K562 (cell line): ENCODE measurements at regions not wholly inside any gene's neighbourhood (a gene's known extent, or its start where the extent isn't known, plus 50 kb on each side); places are given as distances from the start of the nearest gene placed in this dataset.

ENCODE experiments used
- ATAC-seq: fragments of 200-7000 bp; cut with Tn5 transposase; 3 replicates; pipeline ENCODE4 v1.9.1; 2020; ENCODE audit warnings: moderate library complexity
- BruUV-seq: library from RNA; stranded (reverse); fragments of 400-500 nt; replicated peaks from 2 replicates; lab custom pipeline; 2021; lab: Mats Ljungman, UMichigan
- CTCF ChIA-PET: fragments of 300-600 bp; formaldehyde crosslinking; extraction: SDS; loops from one replicate; lab custom pipeline; 2021; ENCODE audit warnings: low intra/inter-chr PET ratio; lab: Yijun Ruan, JAX
- POLR2A ChIA-PET: fragments of 300-600, 350-650 bp; sonication (Branson Sonifier 250); formaldehyde crosslinking; extraction: SDS; loops from one replicate; lab custom pipeline; 2021; ENCODE audit warnings: antibody characterized with exemption, inconsistent platforms; lab: Yijun Ruan, JAX
- DNase-seq, 4 experiments: peaks; one replicate each; pipeline versions ENCODE4 v3.0.0 to v3.0.0-alpha.2; 2011 to 2018; ENCODE audit warnings: low spot score in 3 of 4, mixed read lengths in 3 of 4; ENCODE audit errors: extremely low read depth in 1 of 4
- FAIRE-seq: peaks from 2 replicates; lab custom pipeline; 2011; peaks lifted over from hg19 to GRCh38; lab: Jason Lieb, UNC
- H2AFZ ChIP-seq: 2 replicates; pipeline ENCODE4 v1.6.0; 2011; ENCODE audit warnings: low read depth, low read length, control low read depth, inconsistent platforms
- H3K27ac ChIP-seq: fragments of 200-600 bp; 3 replicates; pipeline ENCODE4 v1.8.0; 2011; ENCODE audit warnings: low read depth, mild to moderate bottlenecking, control low read depth, inconsistent platforms, low read length, moderate library complexity, mixed read lengths; ENCODE audit errors: extremely low read depth
- H3K27me3 ChIP-seq, 2 experiments: fragments of 300-600 bp in 1 of 2; 2 replicates in 1 of 2; 3 replicates in 1 of 2; pipeline versions ENCODE4 v1.6.0 to v1.8.0; 2011; ENCODE audit warnings: inconsistent platforms in 2 of 2, low read length in 2 of 2, mild to moderate bottlenecking in 1 of 2, mixed read lengths in 1 of 2, moderate library complexity in 1 of 2; ENCODE audit not compliant: control insufficient read depth in 2 of 2, insufficient read depth in 2 of 2
- H3K36me3 ChIP-seq: fragments of 300-600 bp; 3 replicates; pipeline ENCODE4 v1.8.0; 2011; ENCODE audit warnings: mild to moderate bottlenecking, low read length, inconsistent platforms; ENCODE audit not compliant: control insufficient read depth, insufficient read depth
- H3K4me1 ChIP-seq, 2 experiments: fragments of 200-600 bp in 1 of 2; replicated peaks in 1 of 2; 2 replicates in 1 of 2; 3 replicates in 1 of 2; pipeline versions ENCODE4 v1.5.1 to v1.8.0; 2011; ENCODE audit warnings: inconsistent platforms in 2 of 2, low read length in 2 of 2, mild to moderate bottlenecking in 1 of 2, mixed read lengths in 1 of 2, moderate library complexity in 1 of 2; ENCODE audit not compliant: control insufficient read depth in 2 of 2, insufficient read depth in 2 of 2
- H3K4me2 ChIP-seq: 2 replicates; pipeline ENCODE4 v1.6.1; 2011; ENCODE audit warnings: low read length, control low read depth, inconsistent platforms, mixed read lengths; ENCODE audit not compliant: insufficient read depth
- H3K4me3 ChIP-seq: fragments of 200-600 bp; sonication (generic), shearing (Covaris generic); 2 replicates; pipeline ENCODE4 v1.5.1; 2016; ENCODE audit warnings: control low read depth, inconsistent platforms
- H3K79me2 ChIP-seq: fragments of 200-600 bp; 3 replicates; pipeline ENCODE4 v1.8.0; 2011; ENCODE audit warnings: low read length, inconsistent platforms; ENCODE audit not compliant: control insufficient read depth, insufficient read depth
- H3K9ac ChIP-seq, 2 experiments: 2 replicates each; pipeline versions ENCODE4 v1.6.0 to v1.6.1; 2011; ENCODE audit warnings: low read depth in 2 of 2, low read length in 2 of 2, control low read depth in 1 of 2, inconsistent platforms in 1 of 2, mild to moderate bottlenecking in 1 of 2, mixed read lengths in 1 of 2; ENCODE audit not compliant: insufficient read depth in 1 of 2
- H3K9me1 ChIP-seq: one replicate; pipeline ENCODE4 v1.6.0; 2011; ENCODE audit warnings: inconsistent platforms, mild to moderate bottlenecking, low read length, moderate library complexity; ENCODE audit not compliant: control insufficient read depth, insufficient read depth
- H3K9me3 ChIP-seq: replicated peaks from 2 replicates; pipeline ENCODE4 v1.5.1; 2011; ENCODE audit warnings: low read depth, low read length, inconsistent platforms; ENCODE audit not compliant: control insufficient read depth, insufficient read depth
- H4K20me1 ChIP-seq: replicated peaks from 2 replicates; pipeline ENCODE4 v1.6.1; 2011; ENCODE audit warnings: low read length, inconsistent platforms, mixed read lengths; ENCODE audit not compliant: control insufficient read depth, insufficient read depth
- BMI1 ChIP-seq: fragments of 150-350 bp; IDR thresholded peaks from 2 replicates; pipeline ENCODE4 v1.6.1; 2014; ENCODE audit warnings: low read length
- CBFA2T3 ChIP-seq: fragments of 450-650 bp; IDR thresholded peaks from 2 replicates; pipeline ENCODE4 v1.6.1; 2017
- CEBPB ChIP-seq: fragments of 450-650 bp; IDR thresholded peaks from 2 replicates; pipeline ENCODE4 v1.6.1; 2016; ENCODE audit warnings: missing genetic modification characterization, missing compliant biosample characterization
- CEBPG ChIP-seq, 3 experiments: fragments of 200-800 bp in 1 of 3; sonication (Bioruptor generic) in 1 of 3; sonication (generic) in 1 of 3; formaldehyde crosslinking in 1 of 3; IDR thresholded peaks in 2 of 3; conservative IDR thresholded peaks in 1 of 3; 2 replicates each; pipeline versions ENCODE4 v1.6.1 to v1.8.0; 2016 to 2022; ENCODE audit warnings: missing compliant biosample characterization in 2 of 3, missing genetic modification characterization in 2 of 3, mild to moderate bottlenecking in 1 of 3, missing genetic modification reagents in 1 of 3
- EP400 ChIP-seq: fragments of 450-650 bp; IDR thresholded peaks from 2 replicates; pipeline ENCODE4 v1.6.1; 2017; ENCODE audit warnings: antibody characterized with exemption, mild to moderate bottlenecking, moderate library complexity
- FOXA3 ChIP-seq, 2 experiments: fragments of 450-650 bp in 1 of 2; sonication (generic) in 1 of 2; formaldehyde crosslinking; IDR thresholded peaks in 1 of 2; conservative IDR thresholded peaks in 1 of 2; 2 replicates each; pipeline versions ENCODE4 v1.4.0 to v1.8.0; 2020 to 2022; ENCODE audit warnings: mild to moderate bottlenecking in 2 of 2, missing genetic modification reagents in 1 of 2
- HLTF ChIP-seq: fragments of 450-650 bp; IDR thresholded peaks from 2 replicates; pipeline ENCODE4 v1.6.1; 2016
- MEF2D ChIP-seq: conservative IDR thresholded peaks from 2 replicates; pipeline ENCODE4 v1.6.1; 2016; ENCODE audit warnings: low read depth, missing genetic modification characterization, missing compliant biosample characterization
- NR3C1 ChIP-seq: sonication (generic); formaldehyde crosslinking; IDR thresholded peaks from 2 replicates; pipeline ENCODE4 v1.8.1; 2022; ENCODE audit warnings: missing genetic modification reagents
- PHB ChIP-seq: fragments of 250-450 bp; sonication (Bioruptor Pico); IDR thresholded peaks from 2 replicates; pipeline ENCODE4 v1.5.0; 2021
- TAF7 ChIP-seq: fragments of 450-650 bp; IDR thresholded peaks from 2 replicates; pipeline ENCODE4 v1.6.1; 2016; ENCODE audit warnings: missing genetic modification characterization, missing compliant biosample characterization
- TRIM24 ChIP-seq, 2 experiments: fragments of 450-650 bp; IDR thresholded peaks; 2 replicates each; pipeline ENCODE4 v1.6.1; 2016
- ZNF354B ChIP-seq: fragments of 250-450 bp; sonication (Bioruptor Pico); IDR thresholded peaks from 2 replicates; pipeline ENCODE4 v1.4.0; 2020
- ZNF398 ChIP-seq: fragments of 250-450 bp; sonication (Bioruptor Pico); IDR thresholded peaks from 2 replicates; pipeline ENCODE4 v1.8.0; 2021; ENCODE audit warnings: moderate library complexity, mild to moderate bottlenecking, inconsistent platforms
- ZNF561 ChIP-seq: fragments of 450-650 bp; formaldehyde crosslinking; conservative IDR thresholded peaks from 2 replicates; pipeline ENCODE4 v1.4.0; 2020; ENCODE audit warnings: mild to moderate bottlenecking, moderate library complexity
- WGBS: fragments of 100-300 bp; shearing (Covaris generic); methylation state at CpG from one replicate; pipeline ENCODE4 v1.1.6; 2016; ENCODE audit warnings: low coverage, mixed read lengths; ENCODE audit not compliant: insufficient coverage; ENCODE audit errors: missing lambda C conversion rate; 5-methylcytosine and 5-hydroxymethylcytosine counted together
- in situ Hi-C: fragments of 300-500 bp; cut with MboI; formaldehyde crosslinking; loops from 4 replicates; pipeline ENCODE4 v1.15.0; 2018; ENCODE audit warnings: inconsistent platforms, mixed read lengths
- intact Hi-C: fragments of 100-400 bp; cut with micrococcal nuclease; formaldehyde crosslinking; loops from 2 replicates; pipeline ENCODE4 v1.14.2; 2022

- Histone ChIP-seq H3K4me2 (no peak overlapping the region), H3K79me2 (no peaks in the 10 kb centered on the region), H3K4me1 (no peaks in the 10 kb centered on the region), H3K9me1 (no peaks in the 10 kb centered on the region), H3K9me3 (no peaks in the 10 kb centered on the region), H3K9ac (no peak overlapping the region), H3K27ac (no peak overlapping the region), H3K4me3 (no peak overlapping the region), H2AFZ (no peak overlapping the region), H3K27me3 (no peaks in the 10 kb centered on the region; a peak in 1 of 5 replicates), H4K20me1 (no peaks in the 10 kb centered on the region), H3K36me3 (no peaks in the 10 kb centered on the region)
- intact Hi-C loops (no loop called here), in situ Hi-C loops (no loop called here)
- BruUV-seq: no TSS peak
- 8% methylated on average over 4 of the region's 4 CpGs for whole genome bisulfite sequencing
- CTCF ChIA-PET: no interaction called here
- TF ChIP-seq NR3C1 (CRISPR knock-in tag) (no peak), BMI1 (no peak), MEF2D (no peak), CEBPB (tag) (peak; percentile 84), PHB (no peak), FOXA3 (CRISPR knock-in tag; conservative IDR thresholded peaks at IDR 0.05 in 1 of 2, IDR thresholded peaks at IDR 0.05 in 1 of 2) (no peak), EP400 (no peak), TRIM24 (IDR thresholded peaks at IDR 0.05) (no peak), ZNF398 (no peak), ZNF354B (no peak), ZNF561 (CRISPR knock-in tag) (no peak), CBFA2T3 (no peak), TAF7 (no peak), CEBPG (CRISPR knock-in tag; IDR thresholded peaks at IDR 0.05) (no peak), CEBPG (tag; conservative IDR thresholded peaks at IDR 0.05 in 1 of 2, IDR thresholded peaks at IDR 0.05 in 1 of 2) (peak in 1 of 2 experiments; percentile 97; a peak in 2 of 4 replicates), HLTF (no peak)
- DNase-seq (no peak), FAIRE-seq (no peak), ATAC-seq (no peak)
- POLR2A ChIA-PET: no interaction called here
Measured at GRCh38 chr16:7074715-7075114, 257.9 kb upstream of the RBFOX1 start.
